SK-N-SH (cell line): ENCODE measurements at regions not wholly inside any gene's neighbourhood (a gene's known extent, or its start where the extent isn't known, plus 50 kb on each side); places are given as distances from the start of the nearest gene placed in this dataset.

ENCODE experiments used
- CHD2 ChIP-seq: fragments of 150-350 bp; IDR thresholded peaks from 2 replicates; pipeline ENCODE4 v1.6.1; 2018; ENCODE audit warnings: low read length; ENCODE audit not compliant: partially characterized antibody
- CTCF ChIP-seq: fragments of 200-600 bp; sonication (generic); IDR thresholded peaks from 2 replicates; pipeline ENCODE4 v1.6.1; 2017; ENCODE audit warnings: antibody characterized with exemption, mild to moderate bottlenecking, moderate library complexity
- FOXJ3 ChIP-seq: sonication (generic); formaldehyde crosslinking; IDR thresholded peaks from 2 replicates; pipeline ENCODE4 v1.5.1; 2020; ENCODE audit warnings: mild to moderate bottlenecking, missing genetic modification reagents
- GABPA ChIP-seq: IDR thresholded peaks from 2 replicates; pipeline ENCODE4 v1.4.0; 2012; ENCODE audit warnings: low read depth, mild to moderate bottlenecking
- NFIC ChIP-seq: IDR thresholded peaks from 2 replicates; pipeline ENCODE4 v1.4.0; 2012; ENCODE audit warnings: borderline replicate concordance
- POLR2AphosphoS5 ChIP-seq: IDR thresholded peaks from 2 replicates; pipeline ENCODE4 v1.6.1; 2012; ENCODE audit warnings: low read depth, low read length
- RAD21 ChIP-seq: IDR thresholded peaks from 2 replicates; pipeline ENCODE4 v1.6.1; 2012; ENCODE audit warnings: mild to moderate bottlenecking, low read length
- REST ChIP-seq: IDR thresholded peaks from 2 replicates; pipeline ENCODE4 v1.6.1; 2012; ENCODE audit warnings: mild to moderate bottlenecking, low read depth, low read length, moderate library complexity

GRCh38 chr5:84821924-84822323 lies 437.2 kb upstream of the EDIL3 start:
- no peak for TF ChIP-seq REST
- no peak for TF ChIP-seq CTCF
- no peak for TF ChIP-seq NFIC
- TF ChIP-seq FOXJ3 (CRISPR knock-in tag), result no peak
- TF ChIP-seq POLR2AphosphoS5, result no peak
- TF ChIP-seq CHD2, result no peak
- TF ChIP-seq RAD21, result no peak
- TF ChIP-seq GABPA, result no peak
